Epidermal melanocyte (primary cell): ENCODE measurements at regions not wholly inside any gene's neighbourhood (a gene's known extent, or its start where the extent isn't known, plus 50 kb on each side); places are given as distances from the start of the nearest gene placed in this dataset.
"Not testable (repeated sequence)": the region's sequence is repeated elsewhere in the genome, so short reads cannot be mapped to it uniquely, and the experiment has no call there.

Source experiments
- DNase-seq: peaks from one replicate; pipeline ENCODE4 v3.0.0; 2011; ENCODE audit warnings: low spot score; ENCODE audit not compliant: insufficient read length

DNA sequence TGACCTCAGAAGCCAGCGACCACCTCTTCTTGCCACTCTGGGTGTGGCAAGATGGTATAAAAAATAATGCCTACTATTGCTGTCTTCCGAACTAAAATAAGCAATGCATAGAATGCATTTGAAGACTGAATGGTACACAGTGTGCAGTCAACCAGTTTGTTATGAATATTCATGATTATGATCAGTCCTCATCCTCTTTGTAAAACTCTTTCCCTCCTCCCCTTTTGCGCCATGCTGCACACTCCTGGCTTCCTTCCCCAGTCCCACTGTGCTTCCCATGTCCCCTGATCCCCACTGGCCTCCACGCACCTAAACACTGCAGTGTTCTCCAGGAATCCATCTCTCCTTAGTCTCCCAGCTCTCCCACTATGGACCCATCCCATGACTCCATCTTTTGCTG lies 348.0 kb downstream of the SOX9 start:
- no peak for DNase-seq

DNA sequence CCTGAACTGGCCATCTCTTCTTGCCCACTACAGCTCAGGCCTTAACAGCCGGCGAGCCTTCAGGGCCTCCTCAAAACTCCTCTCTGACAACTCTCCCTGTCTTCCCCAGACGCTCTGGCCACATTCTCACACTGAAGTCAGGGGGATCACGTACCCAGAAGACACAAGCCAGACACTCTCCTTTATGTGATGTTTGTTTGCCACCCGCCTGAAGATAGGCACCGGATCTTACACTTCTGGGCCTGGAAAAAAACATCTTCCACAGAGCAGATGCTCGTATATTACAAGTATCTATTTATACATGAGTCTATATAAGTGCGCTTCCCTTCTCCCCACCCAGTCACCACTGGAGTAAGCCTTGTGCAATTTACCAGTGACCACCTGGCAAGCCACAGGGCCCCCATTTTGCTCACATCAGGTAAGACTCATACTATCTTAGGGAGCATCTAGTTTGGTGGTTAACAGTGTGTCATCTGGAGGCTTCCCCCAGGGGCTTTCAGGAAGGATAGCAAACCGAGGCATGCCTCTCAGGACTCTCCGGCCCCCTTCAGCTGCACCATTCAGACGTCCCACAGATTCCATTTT lies 349.4 kb downstream of the SOX9 start:
- no peak for DNase-seq

DNA sequence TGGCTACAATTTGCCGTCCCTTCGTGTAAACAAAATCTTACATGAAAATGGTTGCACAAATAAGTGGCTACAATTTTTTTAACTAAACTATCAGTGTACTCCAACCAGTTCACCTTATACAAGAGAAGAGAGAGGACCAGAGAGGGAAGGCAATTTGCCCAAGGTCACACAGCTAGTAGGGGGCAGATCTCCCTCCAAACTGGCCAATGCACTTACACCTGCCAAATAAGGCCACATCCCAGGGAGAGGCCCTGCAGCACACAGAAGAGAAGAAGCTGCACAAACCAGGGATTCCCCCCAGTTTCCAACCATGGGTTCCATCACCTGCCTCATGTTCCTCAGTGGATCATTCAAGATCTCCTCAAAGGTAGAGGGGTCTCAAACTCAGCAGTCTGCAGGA lies 349.9 kb downstream of the SOX9 start:
- DNase-seq: no peak

- no peak for DNase-seq
These were observed 350.5 kb downstream of the SOX9 start for GRCh38 chr17:72471296-72471695.

- DNase-seq: no peak
These were observed 351.3 kb downstream of the SOX9 start for GRCh38 chr17:72472106-72472505.

DNA sequence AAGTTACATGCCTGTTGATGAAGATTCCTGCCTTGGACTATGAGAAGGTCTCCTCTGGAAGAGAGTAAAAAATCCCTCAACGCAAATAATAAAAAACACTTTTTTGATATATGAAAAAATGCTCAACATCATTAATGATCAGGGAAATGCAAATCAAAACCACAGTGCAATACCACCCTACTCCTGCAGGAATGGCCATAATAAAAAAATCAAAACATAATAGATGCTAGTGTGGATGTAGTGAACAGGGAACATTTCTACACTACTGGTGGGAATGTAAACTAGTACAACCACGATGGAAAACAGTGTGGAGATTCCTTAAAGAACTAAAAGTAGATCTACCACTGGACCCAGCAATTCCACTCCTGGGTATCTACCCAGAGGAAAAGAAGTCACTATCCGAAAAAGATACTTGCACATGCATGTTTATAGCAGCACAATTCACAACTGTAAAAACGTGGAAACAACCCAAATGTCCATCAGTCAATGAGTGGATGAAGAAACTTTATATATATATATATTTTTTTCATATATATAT lies 352.1 kb downstream of the SOX9 start:
- DNase-seq: not testable (repeated sequence)

GRCh38 chr17:72474243-72474642 lies 353.4 kb downstream of the SOX9 start:
- no peak for DNase-seq

GRCh38 chr17:72474719-72475477 lies 354.1 kb downstream of the SOX9 start:
- no peak for DNase-seq

GRCh38 chr17:72476134-72476533 lies 355.3 kb downstream of the SOX9 start:
- no peak for DNase-seq

GRCh38 chr17:72476575-72476986 lies 355.8 kb downstream of the SOX9 start:
- DNase-seq: no peak

DNA sequence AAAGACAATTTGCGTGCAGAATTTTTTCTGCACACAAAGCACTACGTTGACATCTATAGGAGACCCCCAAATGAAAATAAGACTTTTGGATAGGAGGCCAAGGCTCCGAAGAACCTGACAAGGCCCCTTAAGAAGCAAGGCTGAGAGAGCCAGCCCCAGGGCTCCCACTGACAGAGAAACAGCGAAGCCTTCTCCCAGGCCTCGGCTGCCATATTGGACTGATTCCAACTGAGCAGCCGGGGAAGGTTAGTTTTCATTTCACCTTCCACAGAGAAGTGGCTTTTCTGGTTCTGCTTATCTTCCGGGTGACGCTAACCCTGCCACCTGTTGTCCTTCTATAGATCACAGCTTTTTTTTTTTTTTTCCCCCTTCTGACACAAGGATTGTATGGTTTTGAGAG lies 356.7 kb downstream of the SOX9 start:
- no peak for DNase-seq

- DNase-seq: no peak
These were observed 358.3 kb downstream of the SOX9 start for GRCh38 chr17:72479113-72479512.

DNA sequence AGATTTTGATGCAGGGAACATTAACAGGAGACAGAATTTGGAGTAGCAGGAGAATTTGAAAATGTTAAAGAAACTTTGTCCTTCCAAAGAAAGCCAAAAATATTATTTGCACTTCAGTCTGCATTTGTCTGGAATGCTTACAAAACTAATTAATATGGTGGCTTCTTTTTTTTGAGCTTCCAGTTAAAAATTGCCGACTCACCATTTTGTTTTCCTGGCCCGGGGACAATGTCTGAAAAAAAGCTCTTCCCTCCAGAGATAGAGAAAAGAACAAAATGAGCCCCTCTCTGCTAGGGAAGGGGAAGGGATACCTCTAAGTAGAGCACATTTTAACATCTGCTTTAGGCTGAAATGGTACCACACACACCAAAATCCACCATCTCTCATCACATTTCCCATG lies 360.8 kb downstream of the SOX9 start:
- DNase-seq: no peak

- DNase-seq: no peak
These were observed 364.8 kb downstream of the SOX9 start for GRCh38 chr17:72485596-72485995.

DNA sequence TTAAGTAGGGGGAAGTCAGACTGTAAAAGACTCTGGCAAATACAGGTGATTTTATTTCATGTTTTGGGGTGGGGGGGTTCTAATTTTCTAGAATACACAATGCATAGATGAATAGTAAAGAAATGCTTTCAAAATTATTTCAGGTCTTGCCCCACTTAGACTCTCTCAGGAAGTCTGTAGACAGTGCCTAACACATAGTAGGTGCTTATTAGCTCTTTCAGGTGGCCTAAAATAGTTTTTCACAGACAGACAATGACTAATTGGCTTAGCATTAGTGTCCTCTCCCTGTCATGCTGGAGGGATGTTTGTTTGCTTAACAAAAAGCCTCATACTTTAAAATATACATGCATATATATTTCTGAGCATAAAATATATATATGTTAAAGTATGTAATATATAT lies 366.0 kb downstream of the SOX9 start:
- DNase-seq: no peak

- DNase-seq: no peak
These were observed 367.1 kb downstream of the SOX9 start for GRCh38 chr17:72487731-72488494.

DNA sequence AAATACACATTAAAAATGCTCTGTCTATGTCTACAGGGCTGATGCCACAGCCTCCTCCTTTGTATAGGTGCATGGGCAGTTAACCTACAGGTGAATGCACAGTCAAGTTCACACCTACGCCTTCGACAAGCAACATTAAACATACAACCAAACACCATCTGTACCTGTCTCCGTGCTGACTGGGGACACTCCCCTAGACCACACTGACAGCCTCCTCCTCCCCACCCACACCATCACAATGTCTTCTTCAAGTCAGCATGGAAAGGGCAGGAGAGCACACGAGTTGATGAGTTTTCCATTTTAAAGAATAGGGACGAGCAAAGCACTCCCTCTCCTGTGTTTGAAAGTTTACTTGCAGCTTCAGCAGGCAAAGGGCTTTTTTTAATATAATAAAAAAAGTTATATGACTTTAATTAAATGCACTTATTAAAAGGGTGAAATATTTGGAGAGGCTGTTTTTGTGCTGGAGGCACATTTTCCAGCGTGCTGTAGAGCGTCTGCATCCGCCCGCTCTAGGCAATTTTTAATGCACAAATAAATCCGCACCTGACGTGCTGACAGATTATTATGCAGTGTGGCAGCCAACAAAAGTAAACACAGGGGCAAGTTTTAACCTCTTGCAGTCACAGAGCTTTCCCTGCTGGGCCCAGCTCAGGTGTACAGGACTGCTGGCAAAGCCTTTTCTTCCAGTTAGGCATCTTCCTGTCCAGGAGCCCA lies 367.9 kb downstream of the SOX9 start:
- DNase-seq: no peak

GRCh38 chr17:72489272-72489641 lies 368.4 kb downstream of the SOX9 start:
- no peak for DNase-seq

GRCh38 chr17:72491102-72491501 lies 370.3 kb downstream of the SOX9 start:
- no peak for DNase-seq

GRCh38 chr17:72492494-72492893 lies 371.7 kb downstream of the SOX9 start:
- no peak for DNase-seq

DNA sequence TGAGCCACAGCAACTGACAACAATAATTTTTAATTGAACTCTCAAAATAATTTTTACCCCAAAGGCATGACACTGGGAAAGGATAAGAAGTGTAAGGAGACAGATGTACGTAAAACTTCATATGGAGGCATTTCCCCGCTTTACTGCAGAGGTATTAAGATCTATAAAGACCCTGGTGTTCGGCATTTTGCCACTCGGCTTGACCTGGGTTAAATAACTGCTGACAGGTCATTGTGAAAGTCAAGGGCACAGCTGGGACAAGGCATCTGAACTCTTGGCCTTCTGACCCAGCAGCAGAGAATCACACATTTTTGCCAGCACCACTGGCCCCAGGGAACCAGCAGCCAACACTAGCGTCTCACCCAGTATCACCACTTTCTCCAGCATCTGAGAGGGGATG lies 372.1 kb downstream of the SOX9 start:
- DNase-seq: no peak

GRCh38 chr17:72494566-72494965 lies 373.7 kb downstream of the SOX9 start:
- no peak for DNase-seq
